Keratinocyte (primary cell): ENCODE measurements at regions not wholly inside any gene's neighbourhood (a gene's known extent, or its start where the extent isn't known, plus 50 kb on each side); places are given as distances from the start of the nearest gene placed in this dataset.

ENCODE experiments used
- DNase-seq: peaks from one replicate; pipeline ENCODE4 v3.0.0-alpha.2; 2011; ENCODE audit warnings: low read depth, missing footprints, low spot score
- FAIRE-seq: peaks from 2 replicates; lab custom pipeline; 2011; peaks lifted over from hg19 to GRCh38; lab: Jason Lieb, UNC
- H2AFZ ChIP-seq: 2 replicates; pipeline ENCODE4 v1.6.0; 2012; ENCODE audit warnings: low read length, control low read depth, inconsistent platforms; ENCODE audit not compliant: control insufficient read depth
- H3K27ac ChIP-seq: 2 replicates; pipeline ENCODE4 v1.5.1; 2011; ENCODE audit warnings: low read length; ENCODE audit not compliant: control insufficient read depth, insufficient read depth
- H3K27me3 ChIP-seq: 3 replicates; pipeline ENCODE4 v1.6.0; 2011; ENCODE audit warnings: low read length; ENCODE audit not compliant: control insufficient read depth, insufficient read depth; ENCODE audit errors: extremely low read depth
- H3K36me3 ChIP-seq, 2 experiments: 2 replicates in 1 of 2; 3 replicates in 1 of 2; pipeline ENCODE4 v1.5.1; 2011; ENCODE audit warnings: low read length in 2 of 2, mild to moderate bottlenecking in 1 of 2; ENCODE audit not compliant: control insufficient read depth in 2 of 2, insufficient read depth in 2 of 2; ENCODE audit errors: extremely low read depth in 1 of 2
- H3K4me1 ChIP-seq: 3 replicates; pipeline ENCODE4 v1.5.1; 2011; ENCODE audit warnings: low read length; ENCODE audit not compliant: control insufficient read depth, insufficient read depth; ENCODE audit errors: extremely low read depth
- H3K4me2 ChIP-seq: 3 replicates; pipeline ENCODE4 v1.6.0; 2011; ENCODE audit warnings: low read depth, low read length; ENCODE audit not compliant: control insufficient read depth, insufficient read depth; ENCODE audit errors: extremely low read depth
- H3K4me3 ChIP-seq, 3 experiments: fragments of 200-600 bp in 1 of 3; sonication (generic) in 1 of 3; 2 replicates in 2 of 3; 3 replicates in 1 of 3; pipeline ENCODE4 v1.5.1; 2011 to 2016; ENCODE audit warnings: low read length in 3 of 3, mild to moderate bottlenecking in 3 of 3, control low read depth in 2 of 3, inconsistent platforms in 1 of 3, low read depth in 1 of 3, mixed read lengths in 1 of 3, mixed run types in 1 of 3, moderate library complexity in 1 of 3; ENCODE audit not compliant: control insufficient read depth in 2 of 3, insufficient read depth in 2 of 3; ENCODE audit errors: extremely low read depth in 1 of 3
- H3K79me2 ChIP-seq: 2 replicates; pipeline ENCODE4 v1.6.0; 2012; ENCODE audit warnings: low read length; ENCODE audit not compliant: control insufficient read depth, insufficient read depth
- H3K9ac ChIP-seq: 3 replicates; pipeline ENCODE4 v1.6.0; 2011; ENCODE audit warnings: low read length; ENCODE audit not compliant: control insufficient read depth, insufficient read depth; ENCODE audit errors: extremely low read depth
- H3K9me1 ChIP-seq: 3 replicates; pipeline ENCODE4 v1.6.0; 2011; ENCODE audit warnings: low read length; ENCODE audit not compliant: control insufficient read depth, insufficient read depth; ENCODE audit errors: extremely low read depth
- H3K9me3 ChIP-seq: 2 replicates; pipeline ENCODE4 v1.5.1; 2012; ENCODE audit warnings: low read depth, low read length; ENCODE audit not compliant: control insufficient read depth
- H4K20me1 ChIP-seq: 3 replicates; pipeline ENCODE4 v1.6.0; 2011; ENCODE audit warnings: low read length; ENCODE audit not compliant: control insufficient read depth, insufficient read depth; ENCODE audit errors: extremely low read depth
- CTCF ChIP-seq, 3 experiments: IDR thresholded peaks in 1 of 3; conservative IDR thresholded peaks in 1 of 3; optimal IDR thresholded peaks in 1 of 3; 2 replicates in 2 of 3; 3 replicates in 1 of 3; pipeline versions ENCODE3 to v1.5.1; 2011; ENCODE audit warnings: low read length in 3 of 3, mild to moderate bottlenecking in 3 of 3, moderate library complexity in 2 of 3, control low read depth in 1 of 3, inconsistent platforms in 1 of 3; ENCODE audit not compliant: insufficient read depth in 2 of 3; ENCODE audit errors: extremely low read depth in 1 of 3
- EZH2 ChIP-seq: IDR thresholded peaks from one replicate; pipeline ENCODE4 v1.6.1; 2012; ENCODE audit warnings: inconsistent platforms, mild to moderate bottlenecking, low read length, moderate library complexity
- dilution Hi-C: fragments of 300-500 bp; cut with MboI; formaldehyde crosslinking; loops from one replicate; pipeline ENCODE4 v1.7.0; 2020; ENCODE audit warnings: low sequenced_read_pairs; ENCODE audit not compliant: extremely low pct_ligation_motif_present

GRCh38 chr3:101050866-101051265 lies 57.6 kb upstream of the ABI3BP start:
- FAIRE-seq, result no peak
- no peaks in the 10 kb centered on the region for H3K9me3 ChIP-seq
- H3K9me1 ChIP-seq, result no peaks in the 10 kb centered on the region
- no peak overlapping the region for H3K9ac ChIP-seq
- no peak overlapping the region for H2AFZ ChIP-seq
- H3K4me1 ChIP-seq, result no peaks in the 10 kb centered on the region
- H3K4me3 ChIP-seq, result no peak overlapping the region
- H3K4me2 ChIP-seq, result no peak overlapping the region
- H3K79me2 ChIP-seq, result no peaks in the 10 kb centered on the region
- no peak overlapping the region for H3K27ac ChIP-seq
- TF ChIP-seq EZH2, result no peak
- TF ChIP-seq CTCF (optimal IDR thresholded peaks at IDR 0.05 in 1 of 3, IDR thresholded peaks at IDR 0.05 in 1 of 3, conservative IDR thresholded peaks at IDR 0.05 in 1 of 3; ENCODE audit: extremely low read depth in 1 of 3, insufficient read depth in 2 of 3, low read length in 3 of 3), result no peak
- H3K27me3 ChIP-seq, result no peaks in the 10 kb centered on the region
- no peak for DNase-seq
- no peaks in the 10 kb centered on the region for H4K20me1 ChIP-seq
- dilution Hi-C loops, result no loop called here
- no peaks in the 10 kb centered on the region for H3K36me3 ChIP-seq

GRCh38 chr3:101050046-101050445 lies 56.8 kb upstream of the ABI3BP start:
- Histone ChIP-seq H3K9ac (no peak overlapping the region), H3K4me2 (no peak overlapping the region), H3K27me3 (no peaks in the 10 kb centered on the region), H3K79me2 (no peaks in the 10 kb centered on the region), H3K36me3 (no peaks in the 10 kb centered on the region), H4K20me1 (no peaks in the 10 kb centered on the region), H3K27ac (no peak overlapping the region), H3K9me1 (no peaks in the 10 kb centered on the region), H3K9me3 (no peaks in the 10 kb centered on the region), H3K4me1 (no peaks in the 10 kb centered on the region), H2AFZ (no peak overlapping the region), H3K4me3 (no peak overlapping the region)
- TF ChIP-seq EZH2 (no peak), CTCF (optimal IDR thresholded peaks at IDR 0.05 in 1 of 3, IDR thresholded peaks at IDR 0.05 in 1 of 3, conservative IDR thresholded peaks at IDR 0.05 in 1 of 3; ENCODE audit: extremely low read depth in 1 of 3, insufficient read depth in 2 of 3, low read length in 3 of 3) (no peak)
- dilution Hi-C loops, result no loop called here
- DNase-seq (no peak), FAIRE-seq (no peak)
